NT2/D1 (cell line): ENCODE measurements at regions not wholly inside any gene's neighbourhood (a gene's known extent, or its start where the extent isn't known, plus 50 kb on each side); places are given as distances from the start of the nearest gene placed in this dataset.

Source experiments
- SUZ12 ChIP-seq: IDR thresholded peaks from 2 replicates; pipeline ENCODE4 v1.6.1; 2011; ENCODE audit not compliant: insufficient read length, insufficient read depth; ENCODE audit errors: extremely low read depth
- YY1 ChIP-seq: IDR thresholded peaks from 2 replicates; pipeline ENCODE4 v1.6.1; 2011; ENCODE audit not compliant: insufficient read length, insufficient read depth
- ZNF274 ChIP-seq: IDR thresholded peaks from 2 replicates; pipeline ENCODE4 v1.6.1; 2011; ENCODE audit warnings: mild to moderate bottlenecking, low read depth, low read length

GRCh38 chr7:131035088-131035770, 292.4 kb upstream of the MKLN1 start:
- TF ChIP-seq SUZ12, result no peak
- TF ChIP-seq ZNF274, result no peak
- no peak for TF ChIP-seq YY1
